ENCODE measurements at regions not wholly inside any gene's neighbourhood (a gene's known extent, or its start where the extent isn't known, plus 50 kb on each side); places are given as distances from the start of the nearest gene placed in this dataset.

- Mint-ChIP-seq H3K4me3 (no peak overlapping the region), H3K27me3 (no peaks in the 10 kb centered on the region), H3K36me3 (no peaks in the 10 kb centered on the region), H3K27ac (no peak overlapping the region), H3K9me3 (peaks cover 0 to 14% (median 4%) of the 10 kb centered on the region in 7 donors), H3K4me1 (no peaks in the 10 kb centered on the region)
- Histone ChIP-seq H3K27ac (ENCODE audit: insufficient read depth, low read length, poor library complexity, severe bottlenecking) (no peak overlapping the region), H3K36me3 (ENCODE audit: control insufficient read depth, insufficient read depth, low read length) (no peaks in the 10 kb centered on the region), H3K27me3 (ENCODE audit: control insufficient read depth, insufficient read depth, low read length) (no peaks in the 10 kb centered on the region), H3K9me3 (ENCODE audit: control insufficient read depth in 2 of 2, low read length in 2 of 2) (no peaks in the 10 kb centered on the region), H3K4me3 (ENCODE audit: low read depth, low read length) (no peak overlapping the region), H3K4me1 (ENCODE audit: control insufficient read depth, insufficient read depth, low read length, poor library complexity, severe bottlenecking) (no peaks in the 10 kb centered on the region)
- no peak for ATAC-seq (ENCODE audit: low read depth in 2 of 2)
- DNase-seq = no peak
Observed at GRCh38 chr5:44632344-44632743, 176.4 kb upstream of the MRPS30 start.

- Histone ChIP-seq H3K36me3 (ENCODE audit: control insufficient read depth, insufficient read depth, low read length) (no peaks in the 10 kb centered on the region), H3K27ac (ENCODE audit: insufficient read depth, low read length, poor library complexity, severe bottlenecking) (no peak overlapping the region), H3K4me1 (ENCODE audit: control insufficient read depth, insufficient read depth, low read length, poor library complexity, severe bottlenecking) (no peaks in the 10 kb centered on the region), H3K27me3 (ENCODE audit: control insufficient read depth, insufficient read depth, low read length) (no peaks in the 10 kb centered on the region), H3K9me3 (ENCODE audit: control insufficient read depth in 2 of 2, low read length in 2 of 2) (peaks cover 0 to 2% of the 10 kb centered on the region in 2 experiments), H3K4me3 (ENCODE audit: low read depth, low read length) (no peak overlapping the region)
- Mint-ChIP-seq H3K27me3 (no peaks in the 10 kb centered on the region), H3K9me3 (peaks cover 0 to 12% (median 5%) of the 10 kb centered on the region in 7 donors), H3K27ac (no peak overlapping the region), H3K36me3 (no peaks in the 10 kb centered on the region), H3K4me1 (no peaks in the 10 kb centered on the region), H3K4me3 (no peak overlapping the region)
- ATAC-seq (ENCODE audit: low read depth in 2 of 2) (no peak), DNase-seq (no peak)
Observed at GRCh38 chr5:44626846-44627245, 181.9 kb upstream of the MRPS30 start.

- no peak for DNase-seq
- Histone ChIP-seq H3K27me3 (ENCODE audit: control insufficient read depth, insufficient read depth, low read length) (no peaks in the 10 kb centered on the region), H3K36me3 (ENCODE audit: control insufficient read depth, insufficient read depth, low read length) (no peaks in the 10 kb centered on the region), H3K4me3 (ENCODE audit: low read depth, low read length) (no peak overlapping the region), H3K27ac (ENCODE audit: insufficient read depth, low read length, poor library complexity, severe bottlenecking) (no peak overlapping the region), H3K9me3 (ENCODE audit: control insufficient read depth in 2 of 2, low read length in 2 of 2) (peaks cover 0 to 2% of the 10 kb centered on the region in 2 experiments), H3K4me1 (ENCODE audit: control insufficient read depth, insufficient read depth, low read length, poor library complexity, severe bottlenecking) (no peaks in the 10 kb centered on the region)
- Mint-ChIP-seq H3K4me1 (no peaks in the 10 kb centered on the region), H3K4me3 (no peak overlapping the region), H3K9me3 (peaks cover 0 to 8% (median 4%) of the 10 kb centered on the region in 7 donors), H3K27ac (no peak overlapping the region), H3K27me3 (no peaks in the 10 kb centered on the region), H3K36me3 (no peaks in the 10 kb centered on the region)
- no peak for ATAC-seq (ENCODE audit: low read depth in 2 of 2)
Observed at GRCh38 chr5:44622331-44622730, 186.4 kb upstream of the MRPS30 start.

GRCh38 chr5:44619875-44620610 is 188.7 kb upstream of the MRPS30 start:
- no peaks in the 10 kb centered on the region for H3K27me3 Mint-ChIP-seq
- Histone ChIP-seq H3K27ac (ENCODE audit: insufficient read depth, low read length, poor library complexity, severe bottlenecking) (no peak overlapping the region), H3K36me3 (ENCODE audit: control insufficient read depth, insufficient read depth, low read length) (no peaks in the 10 kb centered on the region), H3K4me3 (ENCODE audit: low read depth, low read length) (no peak overlapping the region), H3K4me1 (ENCODE audit: control insufficient read depth, insufficient read depth, low read length, poor library complexity, severe bottlenecking) (no peaks in the 10 kb centered on the region), H3K27me3 (ENCODE audit: control insufficient read depth, insufficient read depth, low read length) (no peaks in the 10 kb centered on the region), H3K9me3 (ENCODE audit: control insufficient read depth in 2 of 2, low read length in 2 of 2) (peaks cover 0 to 2% of the 10 kb centered on the region in 2 experiments)
- H3K9me3 Mint-ChIP-seq = no peaks in the 10 kb centered on the region
- ATAC-seq (ENCODE audit: low read depth in 2 of 2) (no peak), DNase-seq (no peak)
- no peaks in the 10 kb centered on the region for H3K36me3 Mint-ChIP-seq
- H3K27ac Mint-ChIP-seq = no peak overlapping the region
- H3K4me3 Mint-ChIP-seq = no peak overlapping the region
- H3K4me1 Mint-ChIP-seq = no peaks in the 10 kb centered on the region

GRCh38 chr5:44614845-44615244 is 193.9 kb upstream of the MRPS30 start:
- no peaks in the 10 kb centered on the region for H3K4me1 Mint-ChIP-seq
- H3K27ac ChIP-seq (ENCODE audit: insufficient read depth, low read length, poor library complexity, severe bottlenecking) = no peak overlapping the region
- H3K4me3 Mint-ChIP-seq = no peak overlapping the region
- no peak overlapping the region for H3K27ac Mint-ChIP-seq
- no peak for ATAC-seq (ENCODE audit: low read depth in 2 of 2)
- H3K36me3 Mint-ChIP-seq = no peaks in the 10 kb centered on the region
- H3K4me3 ChIP-seq (ENCODE audit: low read depth, low read length) = no peak overlapping the region
- DNase-seq = no peak
- no peaks in the 10 kb centered on the region for H3K27me3 ChIP-seq (ENCODE audit: control insufficient read depth, insufficient read depth, low read length)
- H3K4me1 ChIP-seq (ENCODE audit: control insufficient read depth, insufficient read depth, low read length, poor library complexity, severe bottlenecking) = no peaks in the 10 kb centered on the region
- no peaks in the 10 kb centered on the region for H3K36me3 ChIP-seq (ENCODE audit: control insufficient read depth, insufficient read depth, low read length)
- peaks cover 0 to 11% (median 0%) of the 10 kb centered on the region in 7 donors for H3K9me3 Mint-ChIP-seq
- H3K9me3 ChIP-seq (ENCODE audit: control insufficient read depth in 2 of 2, low read length in 2 of 2) = no peaks in the 10 kb centered on the region
- H3K27me3 Mint-ChIP-seq = no peaks in the 10 kb centered on the region

GRCh38 chr5:44613936-44614335 is 194.8 kb upstream of the MRPS30 start:
- Histone ChIP-seq H3K4me1 (ENCODE audit: control insufficient read depth, insufficient read depth, low read length, poor library complexity, severe bottlenecking) (no peaks in the 10 kb centered on the region), H3K9me3 (ENCODE audit: control insufficient read depth in 2 of 2, low read length in 2 of 2) (no peaks in the 10 kb centered on the region), H3K4me3 (ENCODE audit: low read depth, low read length) (no peak overlapping the region), H3K27me3 (ENCODE audit: control insufficient read depth, insufficient read depth, low read length) (no peaks in the 10 kb centered on the region), H3K36me3 (ENCODE audit: control insufficient read depth, insufficient read depth, low read length) (no peaks in the 10 kb centered on the region), H3K27ac (ENCODE audit: insufficient read depth, low read length, poor library complexity, severe bottlenecking) (no peak overlapping the region)
- DNase-seq (no peak), ATAC-seq (ENCODE audit: low read depth in 2 of 2) (no peak)
- H3K27me3 Mint-ChIP-seq = no peaks in the 10 kb centered on the region
- H3K36me3 Mint-ChIP-seq = no peaks in the 10 kb centered on the region
- H3K4me3 Mint-ChIP-seq = no peak overlapping the region
- H3K4me1 Mint-ChIP-seq = no peaks in the 10 kb centered on the region
- peaks cover 0 to 11% (median 0%) of the 10 kb centered on the region in 7 donors for H3K9me3 Mint-ChIP-seq
- no peak overlapping the region for H3K27ac Mint-ChIP-seq

- Histone ChIP-seq H3K9me3 (ENCODE audit: control insufficient read depth in 2 of 2, low read length in 2 of 2) (no peaks in the 10 kb centered on the region), H3K36me3 (ENCODE audit: control insufficient read depth, insufficient read depth, low read length) (no peaks in the 10 kb centered on the region), H3K4me1 (ENCODE audit: control insufficient read depth, insufficient read depth, low read length, poor library complexity, severe bottlenecking) (no peaks in the 10 kb centered on the region), H3K4me3 (ENCODE audit: low read depth, low read length) (no peak overlapping the region), H3K27me3 (ENCODE audit: control insufficient read depth, insufficient read depth, low read length) (no peaks in the 10 kb centered on the region), H3K27ac (ENCODE audit: insufficient read depth, low read length, poor library complexity, severe bottlenecking) (no peak overlapping the region)
- DNase-seq (no peak), ATAC-seq (ENCODE audit: low read depth in 2 of 2) (no peak)
- Mint-ChIP-seq H3K27me3 (no peaks in the 10 kb centered on the region), H3K4me1 (no peaks in the 10 kb centered on the region), H3K4me3 (no peak overlapping the region), H3K36me3 (no peaks in the 10 kb centered on the region), H3K9me3 (peaks cover 0 to 18% (median 7%) of the 10 kb centered on the region in 7 donors), H3K27ac (no peak overlapping the region)
Observed at GRCh38 chr5:44605926-44606325, 202.8 kb upstream of the MRPS30 start.

Data from CD4-positive, CD25-positive, alpha-beta regulatory T cell (primary cell).